ENCODE measurements at regions not wholly inside any gene's neighbourhood (a gene's known extent, or its start where the extent isn't known, plus 50 kb on each side); places are given as distances from the start of the nearest gene placed in this dataset.
"Not testable (repeated sequence)": the region's sequence is repeated elsewhere in the genome, so short reads cannot be mapped to it uniquely, and the experiment has no call there.

- H3K4me1 ChIP-seq (ENCODE audit: control insufficient read depth, insufficient read depth, low read length) = no peaks in the 10 kb centered on the region
- H3K9ac ChIP-seq (ENCODE audit: low read length) = no peak overlapping the region
- H3K27ac ChIP-seq (ENCODE audit: low read depth, low read length) = no peak overlapping the region
- H3K27me3 ChIP-seq (ENCODE audit: control insufficient read depth, insufficient read depth, low read length) = no peaks in the 10 kb centered on the region
- no peak overlapping the region for H3K4me3 ChIP-seq (ENCODE audit: low read length)
- no peaks in the 10 kb centered on the region for H3K36me3 ChIP-seq (ENCODE audit: control insufficient read depth, insufficient read depth, low read length)
Observed at GRCh38 chr5:131107128-131107527, 57.9 kb downstream of the HINT1 start.

DNA sequence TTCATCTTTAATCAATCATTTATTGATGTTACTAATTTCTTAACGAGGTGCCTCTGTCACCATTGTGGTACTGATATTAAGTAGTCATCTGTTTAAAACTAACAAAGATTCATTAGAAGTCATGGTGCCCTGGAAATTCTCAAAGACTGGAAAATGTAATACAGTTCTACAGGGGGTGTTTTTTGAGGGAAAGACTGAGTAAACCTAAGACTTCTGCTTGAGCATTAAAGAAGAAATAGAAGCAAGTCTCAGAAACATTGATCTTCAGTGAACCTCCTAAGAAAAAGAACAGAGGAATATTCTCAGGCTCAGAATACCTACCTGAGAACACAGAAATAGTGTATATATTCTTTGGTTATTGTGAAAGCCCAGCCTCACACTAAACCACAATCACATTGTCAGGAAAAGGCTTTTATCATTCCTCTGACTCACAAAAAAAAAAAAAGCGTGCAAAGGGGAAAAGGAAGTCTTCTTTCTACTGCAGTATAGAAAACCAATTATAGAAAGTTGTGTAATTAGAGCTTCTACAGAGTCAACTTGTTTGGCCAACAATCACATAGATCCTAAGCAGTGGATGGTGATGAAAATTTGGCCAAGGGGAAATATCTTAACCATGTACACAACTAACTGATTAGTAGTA is 60.8 kb downstream of the HINT1 start:
- no peak overlapping the region for H3K4me3 ChIP-seq (ENCODE audit: low read length)
- no peaks in the 10 kb centered on the region for H3K4me1 ChIP-seq (ENCODE audit: control insufficient read depth, insufficient read depth, low read length)
- H3K27ac ChIP-seq (ENCODE audit: low read depth, low read length) = no peak overlapping the region
- H3K36me3 ChIP-seq (ENCODE audit: control insufficient read depth, insufficient read depth, low read length) = no peaks in the 10 kb centered on the region
- H3K27me3 ChIP-seq (ENCODE audit: control insufficient read depth, insufficient read depth, low read length) = no peaks in the 10 kb centered on the region
- H3K9ac ChIP-seq (ENCODE audit: low read length) = no peak overlapping the region

GRCh38 chr5:131096774-131097710 is 68.0 kb downstream of the HINT1 start:
- H3K27me3 ChIP-seq (ENCODE audit: control insufficient read depth, insufficient read depth, low read length) = no peaks in the 10 kb centered on the region
- no peak overlapping the region for H3K4me3 ChIP-seq (ENCODE audit: low read length)
- no peaks in the 10 kb centered on the region for H3K36me3 ChIP-seq (ENCODE audit: control insufficient read depth, insufficient read depth, low read length)
- H3K9ac ChIP-seq (ENCODE audit: low read length) = no peak overlapping the region
- no peaks in the 10 kb centered on the region for H3K4me1 ChIP-seq (ENCODE audit: control insufficient read depth, insufficient read depth, low read length)
- H3K27ac ChIP-seq (ENCODE audit: low read depth, low read length) = no peak overlapping the region

DNA sequence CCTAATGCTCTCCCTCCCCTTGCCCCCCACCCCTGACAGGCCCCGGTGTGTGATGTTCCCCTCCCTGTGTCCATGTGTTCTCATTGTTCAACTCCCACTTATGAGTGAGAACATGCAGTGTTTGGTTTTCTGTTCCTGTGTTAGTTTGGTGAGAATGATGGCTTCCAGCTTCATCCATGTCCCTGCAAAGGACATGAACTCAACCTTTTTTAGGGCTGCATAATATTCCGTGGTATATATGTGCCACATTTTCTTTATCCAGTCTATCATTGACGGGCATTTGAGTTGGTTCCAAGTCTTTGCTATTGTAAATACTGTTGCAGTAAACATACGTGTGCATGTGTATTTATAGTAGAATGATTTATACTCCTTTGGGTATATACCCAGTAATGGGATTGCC is 69.5 kb downstream of the HINT1 start:
- not testable (repeated sequence) for H3K27ac ChIP-seq (ENCODE audit: low read depth, low read length); H3K9ac ChIP-seq (ENCODE audit: low read length); H3K36me3 ChIP-seq (ENCODE audit: control insufficient read depth, insufficient read depth, low read length); H3K4me1 ChIP-seq (ENCODE audit: control insufficient read depth, insufficient read depth, low read length); H3K4me3 ChIP-seq (ENCODE audit: low read length); H3K27me3 ChIP-seq (ENCODE audit: control insufficient read depth, insufficient read depth, low read length)

DNA sequence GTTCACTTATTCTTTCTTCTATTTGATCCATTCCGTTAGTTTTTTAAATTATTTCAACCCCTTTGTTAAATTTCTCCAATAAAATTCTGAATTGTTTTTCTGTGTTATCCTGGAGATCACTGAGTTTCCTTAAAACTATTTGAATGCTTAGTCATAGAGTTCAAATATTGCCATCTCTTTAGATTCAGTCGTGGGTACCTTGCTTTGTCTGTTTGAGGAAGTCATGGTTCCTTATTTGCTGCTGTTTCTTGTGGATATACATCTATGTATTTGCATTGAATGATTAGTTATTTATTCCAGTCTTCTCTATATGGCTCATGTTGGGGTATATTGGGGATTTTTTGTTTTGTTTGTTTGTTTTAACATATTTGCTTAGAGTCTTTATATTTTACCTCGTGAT is 80.6 kb downstream of the HINT1 start:
- Histone ChIP-seq H3K27ac (ENCODE audit: low read depth, low read length) (no peak overlapping the region), H3K9ac (ENCODE audit: low read length) (no peak overlapping the region), H3K27me3 (ENCODE audit: control insufficient read depth, insufficient read depth, low read length) (no peaks in the 10 kb centered on the region), H3K36me3 (ENCODE audit: control insufficient read depth, insufficient read depth, low read length) (no peaks in the 10 kb centered on the region), H3K4me1 (ENCODE audit: control insufficient read depth, insufficient read depth, low read length) (no peaks in the 10 kb centered on the region), H3K4me3 (ENCODE audit: low read length) (no peak overlapping the region)

- H3K4me1 ChIP-seq (ENCODE audit: control insufficient read depth, insufficient read depth, low read length) = no peaks in the 10 kb centered on the region
- no peak overlapping the region for H3K9ac ChIP-seq (ENCODE audit: low read length)
- no peaks in the 10 kb centered on the region for H3K27me3 ChIP-seq (ENCODE audit: control insufficient read depth, insufficient read depth, low read length)
- H3K36me3 ChIP-seq (ENCODE audit: control insufficient read depth, insufficient read depth, low read length) = no peaks in the 10 kb centered on the region
- no peak overlapping the region for H3K27ac ChIP-seq (ENCODE audit: low read depth, low read length)
- no peak overlapping the region for H3K4me3 ChIP-seq (ENCODE audit: low read length)
Observed at GRCh38 chr5:131081913-131082488, 83.1 kb downstream of the HINT1 start.

DNA sequence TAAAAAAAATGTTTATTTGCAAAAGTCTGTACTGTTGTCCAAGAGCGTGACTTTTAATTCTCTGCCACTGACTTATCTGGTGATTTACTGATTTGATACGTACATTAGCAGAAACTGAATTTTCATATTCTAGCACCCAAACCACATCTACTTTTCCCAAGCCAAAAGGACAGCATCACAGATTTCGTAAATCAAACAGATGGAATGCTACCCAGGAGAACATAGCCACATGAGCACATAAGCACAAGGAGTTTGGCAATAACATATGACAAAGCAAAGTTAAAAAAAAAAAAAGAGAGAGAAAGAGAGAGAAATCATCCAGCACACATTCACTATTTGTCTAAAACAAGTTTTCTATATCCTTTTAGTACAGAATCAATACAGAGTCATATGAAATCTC is 83.7 kb downstream of the HINT1 start:
- no peak overlapping the region for H3K9ac ChIP-seq (ENCODE audit: low read length)

GRCh38 chr5:131079232-131079631 is 85.8 kb downstream of the HINT1 start:
- no peak overlapping the region for H3K4me3 ChIP-seq (ENCODE audit: low read length)
- no peaks in the 10 kb centered on the region for H3K27me3 ChIP-seq (ENCODE audit: control insufficient read depth, insufficient read depth, low read length)
- H3K27ac ChIP-seq (ENCODE audit: low read depth, low read length) = no peak overlapping the region
- H3K36me3 ChIP-seq (ENCODE audit: control insufficient read depth, insufficient read depth, low read length) = no peaks in the 10 kb centered on the region
- no peak overlapping the region for H3K9ac ChIP-seq (ENCODE audit: low read length)
- no peaks in the 10 kb centered on the region for H3K4me1 ChIP-seq (ENCODE audit: control insufficient read depth, insufficient read depth, low read length)

More for the DNA sequence above, 83.7 kb downstream of the HINT1 start:
- no peak overlapping the region for H3K4me3 ChIP-seq (ENCODE audit: low read length)
- H3K4me1 ChIP-seq (ENCODE audit: control insufficient read depth, insufficient read depth, low read length) = no peaks in the 10 kb centered on the region
- no peaks in the 10 kb centered on the region for H3K27me3 ChIP-seq (ENCODE audit: control insufficient read depth, insufficient read depth, low read length)
- no peaks in the 10 kb centered on the region for H3K36me3 ChIP-seq (ENCODE audit: control insufficient read depth, insufficient read depth, low read length)
- H3K27ac ChIP-seq (ENCODE audit: low read depth, low read length) = no peak overlapping the region

- H3K4me1 ChIP-seq (ENCODE audit: control insufficient read depth, insufficient read depth, low read length) = no peaks in the 10 kb centered on the region
- H3K4me3 ChIP-seq (ENCODE audit: low read length) = no peak overlapping the region
- no peaks in the 10 kb centered on the region for H3K27me3 ChIP-seq (ENCODE audit: control insufficient read depth, insufficient read depth, low read length)
- H3K9ac ChIP-seq (ENCODE audit: low read length) = no peak overlapping the region
- no peak overlapping the region for H3K27ac ChIP-seq (ENCODE audit: low read depth, low read length)
- H3K36me3 ChIP-seq (ENCODE audit: control insufficient read depth, insufficient read depth, low read length) = no peaks in the 10 kb centered on the region
Observed at GRCh38 chr5:131068893-131069643, 96.0 kb downstream of the HINT1 start.

DNA sequence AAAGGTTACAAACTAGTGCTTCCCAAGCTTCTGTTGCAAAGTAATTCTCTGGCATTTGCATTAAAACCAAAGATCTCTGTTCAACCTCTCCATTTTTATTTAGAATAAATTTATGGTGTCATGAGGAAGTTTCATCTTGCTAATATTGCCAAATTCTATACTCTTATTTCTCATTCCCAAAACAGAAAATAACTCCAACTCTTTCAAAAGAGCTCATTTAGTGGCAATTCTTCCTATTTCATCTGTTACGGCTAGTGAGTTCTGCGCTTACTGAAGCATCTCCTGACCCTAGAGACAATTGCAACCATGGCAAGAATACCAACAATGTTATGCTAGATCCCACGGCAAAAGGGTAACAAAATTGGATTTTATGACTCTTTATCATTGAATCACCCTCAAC is 97.0 kb downstream of the HINT1 start:
- H3K36me3 ChIP-seq (ENCODE audit: control insufficient read depth, insufficient read depth, low read length) = no peaks in the 10 kb centered on the region
- H3K9ac ChIP-seq (ENCODE audit: low read length) = no peak overlapping the region
- no peaks in the 10 kb centered on the region for H3K4me1 ChIP-seq (ENCODE audit: control insufficient read depth, insufficient read depth, low read length)
- H3K27me3 ChIP-seq (ENCODE audit: control insufficient read depth, insufficient read depth, low read length) = no peaks in the 10 kb centered on the region
- no peak overlapping the region for H3K4me3 ChIP-seq (ENCODE audit: low read length)
- H3K27ac ChIP-seq (ENCODE audit: low read depth, low read length) = no peak overlapping the region

- H3K4me3 ChIP-seq (ENCODE audit: low read length) = no peak overlapping the region
- no peaks in the 10 kb centered on the region for H3K27me3 ChIP-seq (ENCODE audit: control insufficient read depth, insufficient read depth, low read length)
- H3K9ac ChIP-seq (ENCODE audit: low read length) = no peak overlapping the region
- no peaks in the 10 kb centered on the region for H3K36me3 ChIP-seq (ENCODE audit: control insufficient read depth, insufficient read depth, low read length)
- H3K4me1 ChIP-seq (ENCODE audit: control insufficient read depth, insufficient read depth, low read length) = no peaks in the 10 kb centered on the region
- no peak overlapping the region for H3K27ac ChIP-seq (ENCODE audit: low read depth, low read length)
Observed at GRCh38 chr5:131067636-131068035, 97.4 kb downstream of the HINT1 start.

- Histone ChIP-seq H3K9ac (ENCODE audit: low read length) (no peak overlapping the region), H3K4me3 (ENCODE audit: low read length) (no peak overlapping the region), H3K36me3 (ENCODE audit: control insufficient read depth, insufficient read depth, low read length) (no peaks in the 10 kb centered on the region), H3K27me3 (ENCODE audit: control insufficient read depth, insufficient read depth, low read length) (no peaks in the 10 kb centered on the region), H3K4me1 (ENCODE audit: control insufficient read depth, insufficient read depth, low read length) (no peaks in the 10 kb centered on the region), H3K27ac (ENCODE audit: low read depth, low read length) (no peak overlapping the region)
Observed at GRCh38 chr5:131064669-131065371, 100.2 kb downstream of the HINT1 start.

Measured in rectal smooth muscle tissue (tissue), 1 donor.